ENCODE measurements at regions not wholly inside any gene's neighbourhood (a gene's known extent, or its start where the extent isn't known, plus 50 kb on each side); places are given as distances from the start of the nearest gene placed in this dataset.

DNA sequence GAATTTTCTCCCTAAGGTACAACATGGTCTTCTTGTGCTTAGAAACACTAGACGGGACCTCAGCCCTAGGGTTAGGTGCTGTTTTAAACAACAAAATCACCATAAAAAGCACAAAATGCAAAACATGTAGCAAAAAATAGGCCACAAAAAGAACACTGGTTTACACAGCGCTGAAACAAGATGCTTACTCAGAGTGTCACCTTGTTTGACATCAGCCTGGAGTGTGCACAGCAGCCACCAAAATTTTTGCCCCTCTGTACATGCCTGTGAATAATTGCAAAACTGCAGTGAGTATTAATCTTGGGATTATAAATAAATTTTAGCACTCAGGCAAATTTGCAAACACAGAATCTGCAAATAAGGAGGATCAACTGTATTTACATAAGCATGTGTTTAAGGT lies 110.1 kb downstream of the PLG start:
- no peaks in the 10 kb centered on the region for H3K27me3 ChIP-seq (ENCODE audit: control insufficient read depth in 1 of 2, insufficient read depth in 2 of 2, low read length in 2 of 2)
- H3K9me3 ChIP-seq (ENCODE audit: low read length), result no peaks in the 10 kb centered on the region
- no peak overlapping the region for H3K9ac ChIP-seq (ENCODE audit: insufficient read depth, low read depth, low read length)
- H3K4me1 ChIP-seq (ENCODE audit: insufficient read depth, low read length), result peaks cover 6% of the 10 kb centered on the region; the same call in 1 of the 2 replicates
- ChIA-PET CTCF (ENCODE audit: low intra/inter-chr PET ratio, low total read pairs) (no interaction called here), POLR2A (no interaction called here)
- H3K36me3 ChIP-seq (replicated peaks in 1 of 2; ENCODE audit: control insufficient read depth in 1 of 2, insufficient read depth in 2 of 2, low read length in 2 of 2), result no peaks in the 10 kb centered on the region
- no peak for TF ChIP-seq ZNF543 (CRISPR knock-in tag; IDR thresholded peaks at IDR 0.05)
- no peak for TF ChIP-seq THYN1 (CRISPR knock-in tag; IDR thresholded peaks at IDR 0.05; ENCODE audit: borderline replicate concordance, low read depth)
- TF ChIP-seq, protein P1, sequence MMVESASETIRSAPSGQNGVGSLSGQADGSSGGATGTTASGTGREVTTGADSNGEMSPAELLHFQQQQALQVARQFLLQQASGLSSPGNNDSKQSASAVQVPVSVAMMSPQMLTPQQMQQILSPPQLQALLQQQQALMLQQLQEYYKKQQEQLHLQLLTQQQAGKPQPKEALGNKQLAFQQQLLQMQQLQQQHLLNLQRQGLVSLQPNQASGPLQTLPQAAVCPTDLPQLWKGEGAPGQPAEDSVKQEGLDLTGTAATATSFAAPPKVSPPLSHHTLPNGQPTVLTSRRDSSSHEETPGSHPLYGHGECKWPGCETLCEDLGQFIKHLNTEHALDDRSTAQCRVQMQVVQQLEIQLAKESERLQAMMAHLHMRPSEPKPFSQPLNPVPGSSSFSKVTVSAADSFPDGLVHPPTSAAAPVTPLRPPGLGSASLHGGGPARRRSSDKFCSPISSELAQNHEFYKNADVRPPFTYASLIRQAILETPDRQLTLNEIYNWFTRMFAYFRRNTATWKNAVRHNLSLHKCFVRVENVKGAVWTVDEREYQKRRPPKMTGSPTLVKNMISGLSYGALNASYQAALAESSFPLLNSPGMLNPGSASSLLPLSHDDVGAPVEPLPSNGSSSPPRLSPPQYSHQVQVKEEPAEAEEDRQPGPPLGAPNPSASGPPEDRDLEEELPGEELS (CRISPR knock-in tag; IDR thresholded peaks at IDR 0.05), result no peak
- no peak for TF ChIP-seq ZNF768 (CRISPR knock-in tag; IDR thresholded peaks at IDR 0.05)
- TF ChIP-seq NFYB (CRISPR knock-in tag; IDR thresholded peaks at IDR 0.05), result no peak
- no peak for TF ChIP-seq GATA4 (IDR thresholded peaks at IDR 0.05; ENCODE audit: borderline replicate concordance, low read depth)
- TF ChIP-seq ZC3H13 (CRISPR knock-in tag; IDR thresholded peaks at IDR 0.05), result no peak
- TF ChIP-seq ZNF747 (CRISPR knock-in tag; IDR thresholded peaks at IDR 0.05; ENCODE audit: borderline replicate concordance), result no peak
- TF ChIP-seq ZNF652 (CRISPR knock-in tag; IDR thresholded peaks at IDR 0.05; ENCODE audit: borderline replicate concordance, low read depth), result no peak
- TF ChIP-seq AGO1 (IDR thresholded peaks at IDR 0.05; ENCODE audit: low read depth, low read length, poor library complexity, severe bottlenecking), result no peak
- TF ChIP-seq KAT7 (CRISPR knock-in tag; IDR thresholded peaks at IDR 0.05; ENCODE audit: borderline replicate concordance), result no peak
- no peak for TF ChIP-seq FOXP1 (IDR thresholded peaks at IDR 0.05)
- TF ChIP-seq FOXP1 (CRISPR knock-in tag; IDR thresholded peaks at IDR 0.05), result no peak
- TF ChIP-seq SMYD3 (CRISPR knock-in tag; IDR thresholded peaks at IDR 0.05), result no peak
- TF ChIP-seq ZNF841 (CRISPR knock-in tag; IDR thresholded peaks at IDR 0.05; ENCODE audit: borderline replicate concordance), result no peak
- TF ChIP-seq, protein P2, sequence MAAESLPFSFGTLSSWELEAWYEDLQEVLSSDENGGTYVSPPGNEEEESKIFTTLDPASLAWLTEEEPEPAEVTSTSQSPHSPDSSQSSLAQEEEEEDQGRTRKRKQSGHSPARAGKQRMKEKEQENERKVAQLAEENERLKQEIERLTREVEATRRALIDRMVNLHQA (CRISPR knock-in tag; IDR thresholded peaks at IDR 0.05), result no peak
- no peak for TF ChIP-seq ZNF264 (CRISPR knock-in tag; IDR thresholded peaks at IDR 0.05)
- TF ChIP-seq ZBTB21 (CRISPR knock-in tag; IDR thresholded peaks at IDR 0.05), result no peak
- TF ChIP-seq GLMP (CRISPR knock-in tag; IDR thresholded peaks at IDR 0.05; ENCODE audit: borderline replicate concordance), result no peak
- TF ChIP-seq KMT2B (CRISPR knock-in tag; IDR thresholded peaks at IDR 0.05), result no peak
- TF ChIP-seq JUNB (CRISPR knock-in tag; IDR thresholded peaks at IDR 0.05; ENCODE audit: borderline replicate concordance), result no peak
- DNase-seq (ENCODE audit: low spot score), result no peak
- in situ Hi-C loops (cut with HindIII; ENCODE audit: extremely low pct_ligation_motif_present, low pct_unique_long_range_greater_than_20kb), result no loop called here
- intact Hi-C loops (cut with micrococcal nuclease; ENCODE audit: unreplicated experiment), result no loop called here
- WGBS (ENCODE audit: low lambda C conversion rate), result 74% methylated on average over 2 of the region's 2 CpGs
- no peaks in the 10 kb centered on the region for H4K20me1 ChIP-seq (ENCODE audit: insufficient read depth, low read length)
- H3K79me2 ChIP-seq (ENCODE audit: insufficient read depth, low read length), result no peaks in the 10 kb centered on the region
- no peak for ATAC-seq
- no peak for FAIRE-seq
- no peak overlapping the region for H3K4me3 ChIP-seq (replicated peaks in 1 of 3; ENCODE audit: insufficient read depth in 1 of 3, low read depth in 2 of 3, low read length in 3 of 3)
- BruUV-seq (replicated peaks), result no TSS peak
- H3K27ac ChIP-seq (ENCODE audit: extremely low read length, insufficient read depth, low read length), result no peak overlapping the region
- no peak overlapping the region for H2AFZ ChIP-seq (ENCODE audit: low read length)
- H3K4me2 ChIP-seq (ENCODE audit: low read depth, low read length), result no peak overlapping the region

Measured in HepG2 (cell line).